ENCODE measurements at regions not wholly inside any gene's neighbourhood (a gene's known extent, or its start where the extent isn't known, plus 50 kb on each side); places are given as distances from the start of the nearest gene placed in this dataset.

DNA sequence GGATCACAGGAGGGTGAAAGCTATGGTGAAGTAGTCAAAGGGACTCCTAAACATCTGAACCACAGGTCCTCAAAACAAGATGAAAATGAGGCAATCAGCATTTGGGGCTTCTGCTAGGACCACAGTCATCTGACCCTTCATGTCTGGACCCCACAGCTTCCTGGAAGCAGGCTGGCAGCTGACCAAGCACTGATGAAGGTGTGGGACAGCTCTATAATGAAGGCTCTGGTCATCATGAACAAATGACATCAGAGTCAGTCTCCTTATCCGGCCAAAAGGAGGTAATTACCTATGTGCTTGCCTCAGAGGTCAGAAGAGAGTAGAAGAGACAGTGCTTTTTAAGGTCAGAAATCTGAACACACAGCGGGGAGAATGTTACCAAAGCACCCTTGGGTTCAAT lies 101.2 kb upstream of the GNAO1 start:
- Histone ChIP-seq H3F3A (ENCODE audit: insufficient read depth, low read length, poor library complexity, severe bottlenecking) (no peaks in the 10 kb centered on the region), H4K20me1 (ENCODE audit: insufficient read depth) (no peaks in the 10 kb centered on the region), H3K4me2 (ENCODE audit: low read length) (no peak overlapping the region), H3K27me3 (ENCODE audit: insufficient read depth, low read depth, low read length) (no peaks in the 10 kb centered on the region), H3K36me3 (ENCODE audit: insufficient read depth, low read length) (no peaks in the 10 kb centered on the region), H3K9me3 (ENCODE audit: low read length) (no peaks in the 10 kb centered on the region), H3K27ac (ENCODE audit: low read length) (no peak overlapping the region), H2AFZ (ENCODE audit: low read depth, low read length) (no peak overlapping the region), H3K9ac (ENCODE audit: low read length) (no peak overlapping the region), H3K9me2 (ENCODE audit: insufficient read depth, low read length) (no peaks in the 10 kb centered on the region), H3K4me3 (ENCODE audit: low read length) (no peak overlapping the region), H3K79me2 (replicated peaks; ENCODE audit: insufficient read depth, low read length) (no peaks in the 10 kb centered on the region)
- TF ChIP-seq EP300 (conservative IDR thresholded peaks at IDR 0.05; ENCODE audit: poor library complexity, severe bottlenecking), result no peak
- TF ChIP-seq, protein P1, sequence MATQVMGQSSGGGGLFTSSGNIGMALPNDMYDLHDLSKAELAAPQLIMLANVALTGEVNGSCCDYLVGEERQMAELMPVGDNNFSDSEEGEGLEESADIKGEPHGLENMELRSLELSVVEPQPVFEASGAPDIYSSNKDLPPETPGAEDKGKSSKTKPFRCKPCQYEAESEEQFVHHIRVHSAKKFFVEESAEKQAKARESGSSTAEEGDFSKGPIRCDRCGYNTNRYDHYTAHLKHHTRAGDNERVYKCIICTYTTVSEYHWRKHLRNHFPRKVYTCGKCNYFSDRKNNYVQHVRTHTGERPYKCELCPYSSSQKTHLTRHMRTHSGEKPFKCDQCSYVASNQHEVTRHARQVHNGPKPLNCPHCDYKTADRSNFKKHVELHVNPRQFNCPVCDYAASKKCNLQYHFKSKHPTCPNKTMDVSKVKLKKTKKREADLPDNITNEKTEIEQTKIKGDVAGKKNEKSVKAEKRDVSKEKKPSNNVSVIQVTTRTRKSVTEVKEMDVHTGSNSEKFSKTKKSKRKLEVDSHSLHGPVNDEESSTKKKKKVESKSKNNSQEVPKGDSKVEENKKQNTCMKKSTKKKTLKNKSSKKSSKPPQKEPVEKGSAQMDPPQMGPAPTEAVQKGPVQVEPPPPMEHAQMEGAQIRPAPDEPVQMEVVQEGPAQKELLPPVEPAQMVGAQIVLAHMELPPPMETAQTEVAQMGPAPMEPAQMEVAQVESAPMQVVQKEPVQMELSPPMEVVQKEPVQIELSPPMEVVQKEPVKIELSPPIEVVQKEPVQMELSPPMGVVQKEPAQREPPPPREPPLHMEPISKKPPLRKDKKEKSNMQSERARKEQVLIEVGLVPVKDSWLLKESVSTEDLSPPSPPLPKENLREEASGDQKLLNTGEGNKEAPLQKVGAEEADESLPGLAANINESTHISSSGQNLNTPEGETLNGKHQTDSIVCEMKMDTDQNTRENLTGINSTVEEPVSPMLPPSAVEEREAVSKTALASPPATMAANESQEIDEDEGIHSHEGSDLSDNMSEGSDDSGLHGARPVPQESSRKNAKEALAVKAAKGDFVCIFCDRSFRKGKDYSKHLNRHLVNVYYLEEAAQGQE (IDR thresholded peaks at IDR 0.05; ENCODE audit: borderline replicate concordance), result no peak
- TF ChIP-seq, protein P2, sequence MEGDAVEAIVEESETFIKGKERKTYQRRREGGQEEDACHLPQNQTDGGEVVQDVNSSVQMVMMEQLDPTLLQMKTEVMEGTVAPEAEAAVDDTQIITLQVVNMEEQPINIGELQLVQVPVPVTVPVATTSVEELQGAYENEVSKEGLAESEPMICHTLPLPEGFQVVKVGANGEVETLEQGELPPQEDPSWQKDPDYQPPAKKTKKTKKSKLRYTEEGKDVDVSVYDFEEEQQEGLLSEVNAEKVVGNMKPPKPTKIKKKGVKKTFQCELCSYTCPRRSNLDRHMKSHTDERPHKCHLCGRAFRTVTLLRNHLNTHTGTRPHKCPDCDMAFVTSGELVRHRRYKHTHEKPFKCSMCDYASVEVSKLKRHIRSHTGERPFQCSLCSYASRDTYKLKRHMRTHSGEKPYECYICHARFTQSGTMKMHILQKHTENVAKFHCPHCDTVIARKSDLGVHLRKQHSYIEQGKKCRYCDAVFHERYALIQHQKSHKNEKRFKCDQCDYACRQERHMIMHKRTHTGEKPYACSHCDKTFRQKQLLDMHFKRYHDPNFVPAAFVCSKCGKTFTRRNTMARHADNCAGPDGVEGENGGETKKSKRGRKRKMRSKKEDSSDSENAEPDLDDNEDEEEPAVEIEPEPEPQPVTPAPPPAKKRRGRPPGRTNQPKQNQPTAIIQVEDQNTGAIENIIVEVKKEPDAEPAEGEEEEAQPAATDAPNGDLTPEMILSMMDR (IDR thresholded peaks at IDR 0.05; ENCODE audit: poor library complexity, severe bottlenecking), result no peak

DNA sequence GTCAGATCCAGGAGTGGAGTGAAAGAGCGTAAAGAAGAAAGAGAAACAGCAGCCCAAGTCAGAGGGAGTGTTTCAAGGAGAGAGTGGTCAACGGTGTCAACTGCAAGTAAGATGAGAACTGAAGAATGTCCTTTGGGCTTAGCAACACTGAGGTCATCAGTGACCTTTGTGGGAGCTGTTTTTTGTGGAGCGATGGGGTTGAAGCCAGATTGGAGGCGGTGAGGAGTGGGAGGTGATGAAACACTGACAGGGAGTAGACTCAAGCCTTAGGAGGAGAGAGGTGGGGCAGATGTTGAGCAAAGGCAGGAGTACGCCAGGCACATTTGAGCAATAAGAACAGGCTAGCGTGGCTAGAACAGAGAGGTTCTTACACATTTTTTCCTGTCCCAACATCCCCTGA lies 103.7 kb upstream of the GNAO1 start:
- H3K9ac ChIP-seq (ENCODE audit: low read length), result no peak overlapping the region
- no peaks in the 10 kb centered on the region for H3F3A ChIP-seq (ENCODE audit: insufficient read depth, low read length, poor library complexity, severe bottlenecking)
- H3K9me2 ChIP-seq (ENCODE audit: insufficient read depth, low read length), result no peaks in the 10 kb centered on the region
- no peak overlapping the region for H3K27ac ChIP-seq (ENCODE audit: low read length)
- TF ChIP-seq, protein P2 (IDR thresholded peaks at IDR 0.05; ENCODE audit: poor library complexity, severe bottlenecking), result no peak
- TF ChIP-seq EP300 (conservative IDR thresholded peaks at IDR 0.05; ENCODE audit: poor library complexity, severe bottlenecking), result no peak
- TF ChIP-seq EZH2 (IDR thresholded peaks at IDR 0.05; ENCODE audit: borderline replicate concordance, insufficient read depth, low read length, poor library complexity, severe bottlenecking), result no peak
- TF ChIP-seq POLR2AphosphoS5 (IDR thresholded peaks at IDR 0.05), result no peak
- TF ChIP-seq, protein P1 (IDR thresholded peaks at IDR 0.05; ENCODE audit: borderline replicate concordance), result no peak
- no peak for TF ChIP-seq MXI1 (conservative IDR thresholded peaks at IDR 0.05; ENCODE audit: poor library complexity, severe bottlenecking)
- TF ChIP-seq RAD21 (conservative IDR thresholded peaks at IDR 0.05), result no peak
- TF ChIP-seq SMC3 (conservative IDR thresholded peaks at IDR 0.05; ENCODE audit: poor library complexity), result no peak
- TF ChIP-seq TAF1 (IDR thresholded peaks at IDR 0.05; ENCODE audit: low read depth), result no peak
- H3K9me3 ChIP-seq (ENCODE audit: low read length), result no peaks in the 10 kb centered on the region
- H2AFZ ChIP-seq (ENCODE audit: low read depth, low read length), result no peak overlapping the region
- H3K4me2 ChIP-seq (ENCODE audit: low read length), result no peak overlapping the region
- no peaks in the 10 kb centered on the region for H3K27me3 ChIP-seq (ENCODE audit: insufficient read depth, low read depth, low read length)
- H4K20me1 ChIP-seq (ENCODE audit: insufficient read depth), result no peaks in the 10 kb centered on the region
- no peaks in the 10 kb centered on the region for H3K36me3 ChIP-seq (ENCODE audit: insufficient read depth, low read length)
- H3K4me3 ChIP-seq (ENCODE audit: low read length), result no peak overlapping the region
- no peaks in the 10 kb centered on the region for H3K79me2 ChIP-seq (replicated peaks; ENCODE audit: insufficient read depth, low read length)

All from neural cell (in vitro differentiated cells).